ENCODE measurements at regions not wholly inside any gene's neighbourhood (a gene's known extent, or its start where the extent isn't known, plus 50 kb on each side); places are given as distances from the start of the nearest gene placed in this dataset.
"Not testable (repeated sequence)": the region's sequence is repeated elsewhere in the genome, so short reads cannot be mapped to it uniquely, and the experiment has no call there.

GRCh38 chr4:60890743-60891142 is 309.4 kb upstream of the ADGRL3 start:
- no peak for DNase-seq (ENCODE audit: low spot score)

- no peak for DNase-seq (ENCODE audit: low spot score)
Observed at GRCh38 chr4:60891947-60892346, 308.2 kb upstream of the ADGRL3 start.

GRCh38 chr4:60897415-60897814 is 302.7 kb upstream of the ADGRL3 start:
- no peak for DNase-seq (ENCODE audit: low spot score)

DNA sequence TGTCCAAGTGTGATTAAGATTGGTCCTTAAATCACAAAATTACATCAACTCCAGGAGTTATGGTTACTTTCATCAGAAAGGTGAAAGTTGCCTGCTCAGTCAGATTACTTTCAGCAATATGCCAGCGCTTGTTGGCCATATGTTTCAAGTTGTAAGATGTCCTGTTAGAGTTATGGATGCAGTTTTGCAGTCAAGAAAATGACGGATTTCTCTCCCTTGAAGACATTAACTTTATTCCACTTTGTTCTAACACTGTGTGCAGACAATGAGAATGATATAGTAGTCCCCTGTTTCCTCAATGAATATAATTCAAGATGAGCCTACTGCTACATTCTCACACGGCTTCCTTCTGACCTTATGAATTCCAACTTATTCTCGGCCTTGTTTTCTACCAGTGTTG is 295.0 kb upstream of the ADGRL3 start:
- no peak for DNase-seq (ENCODE audit: low spot score)

- no peak for DNase-seq (ENCODE audit: low spot score)
Observed at GRCh38 chr4:60911127-60911526, 289.0 kb upstream of the ADGRL3 start.

GRCh38 chr4:60913002-60913401 is 287.1 kb upstream of the ADGRL3 start:
- no peak for DNase-seq (ENCODE audit: low spot score)

GRCh38 chr4:60913671-60914070 is 286.5 kb upstream of the ADGRL3 start:
- DNase-seq (ENCODE audit: low spot score): no peak

GRCh38 chr4:60921735-60922134 is 278.4 kb upstream of the ADGRL3 start:
- DNase-seq (ENCODE audit: low spot score): not testable (repeated sequence)

DNA sequence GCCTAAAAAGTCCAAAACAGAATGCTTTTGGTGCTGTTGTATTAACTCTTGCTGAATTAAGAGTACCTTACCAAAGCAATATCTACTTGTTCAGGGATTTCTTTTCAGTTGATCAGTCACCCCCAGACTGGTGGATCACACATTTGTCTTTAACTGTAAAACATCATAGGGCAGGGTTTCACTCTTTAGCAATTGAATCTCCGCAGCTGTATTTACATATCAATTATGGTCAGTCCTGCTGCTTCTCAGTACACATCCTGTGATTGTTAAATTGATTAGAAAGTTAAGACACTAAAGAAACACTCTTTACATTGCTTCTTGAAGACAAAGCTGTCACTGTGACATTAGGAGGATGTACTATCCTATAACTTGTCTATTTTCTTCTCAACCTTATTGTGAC is 277.1 kb upstream of the ADGRL3 start:
- DNase-seq (ENCODE audit: low spot score): no peak

DNA sequence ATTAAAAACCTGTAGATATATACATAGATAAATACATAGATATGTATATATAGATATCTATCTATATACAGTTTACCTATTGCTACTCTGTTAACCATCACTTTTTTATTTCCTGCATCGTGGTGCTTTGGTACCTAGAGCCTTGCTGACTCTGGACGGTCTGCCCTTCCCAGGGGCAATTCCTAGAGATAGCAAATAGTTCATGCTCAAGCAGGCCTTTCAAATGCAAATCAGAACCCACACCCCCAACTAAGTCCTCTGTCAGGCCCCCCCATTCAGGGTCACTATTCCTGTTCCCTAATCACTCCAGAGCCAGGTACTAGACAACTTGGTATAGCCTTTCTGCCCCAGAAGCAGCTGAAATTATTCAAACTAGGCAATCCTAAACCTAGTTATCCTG is 273.5 kb upstream of the ADGRL3 start:
- no peak for DNase-seq (ENCODE audit: low spot score)

DNA sequence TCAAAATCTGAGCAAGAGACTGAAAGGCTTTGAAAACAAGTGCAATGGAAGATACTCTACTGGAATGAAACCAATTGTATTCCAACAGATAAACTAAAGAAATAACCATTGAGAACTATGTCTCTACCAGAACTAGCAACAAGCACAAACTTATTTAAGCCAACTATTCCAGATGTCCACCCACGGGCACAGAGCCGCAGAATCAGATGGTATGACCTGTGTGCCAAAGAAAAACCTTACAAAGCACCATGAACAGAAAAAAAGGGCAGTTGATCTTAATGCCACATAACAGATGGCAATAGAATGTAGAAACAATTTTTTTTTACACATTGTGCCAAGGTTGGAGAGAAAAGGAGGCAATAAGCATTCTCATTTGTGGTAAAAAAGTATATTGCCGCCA is 269.3 kb upstream of the ADGRL3 start:
- no peak for DNase-seq (ENCODE audit: low spot score)

DNA sequence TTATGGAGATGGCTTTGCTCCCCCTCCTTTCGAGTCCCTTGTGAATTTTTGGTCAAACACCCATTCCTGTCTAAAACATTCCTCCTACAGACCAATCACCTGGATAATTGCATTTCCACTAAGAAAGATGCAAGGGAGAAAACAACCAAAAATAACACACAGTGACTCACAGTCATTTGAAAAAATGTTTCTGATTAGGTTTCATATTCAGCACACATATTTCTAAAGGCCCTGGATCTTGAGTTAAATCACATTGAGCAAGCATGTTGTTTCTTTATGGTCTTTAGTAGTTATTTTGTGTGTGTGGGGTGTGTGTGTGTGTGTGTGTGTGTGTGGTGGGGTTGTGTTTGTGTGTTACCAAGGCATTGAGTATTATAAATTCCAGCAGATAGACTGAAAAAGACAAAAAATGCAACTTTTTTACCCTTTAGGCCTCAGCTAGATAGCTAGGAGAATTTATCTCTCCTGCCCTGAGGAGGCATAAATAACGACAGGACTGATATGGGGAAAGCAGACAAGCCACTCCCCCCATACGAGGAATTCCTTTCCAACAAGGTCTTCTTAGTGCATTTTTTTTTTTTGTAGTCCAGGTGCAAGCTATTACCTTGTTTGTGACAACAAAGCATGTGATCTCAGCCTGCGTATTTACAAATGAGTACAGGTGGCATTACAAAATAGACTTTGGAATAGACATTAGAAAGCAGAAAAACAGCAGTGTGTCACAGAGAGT is 265.4 kb upstream of the ADGRL3 start:
- no peak for DNase-seq (ENCODE audit: low spot score)

DNA sequence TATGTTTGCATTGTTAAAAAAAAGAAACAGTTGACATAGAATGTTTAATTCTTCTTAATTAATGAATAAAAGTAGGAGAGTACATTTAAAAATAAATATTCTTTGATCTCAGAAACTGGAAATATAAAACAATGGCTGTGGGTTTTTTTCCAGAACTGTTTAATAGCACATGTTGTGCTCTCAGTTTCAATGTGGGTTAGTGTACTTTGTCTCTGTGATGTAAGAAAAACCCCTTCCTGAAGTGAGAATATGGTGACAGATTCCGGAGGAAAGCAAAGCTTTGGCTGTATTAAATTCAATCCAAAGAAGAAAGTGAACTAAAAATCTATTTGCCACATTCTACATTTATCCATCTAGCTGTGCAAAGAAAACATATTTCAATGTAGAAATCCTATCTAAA is 261.9 kb upstream of the ADGRL3 start:
- DNase-seq (ENCODE audit: low spot score): no peak

DNA sequence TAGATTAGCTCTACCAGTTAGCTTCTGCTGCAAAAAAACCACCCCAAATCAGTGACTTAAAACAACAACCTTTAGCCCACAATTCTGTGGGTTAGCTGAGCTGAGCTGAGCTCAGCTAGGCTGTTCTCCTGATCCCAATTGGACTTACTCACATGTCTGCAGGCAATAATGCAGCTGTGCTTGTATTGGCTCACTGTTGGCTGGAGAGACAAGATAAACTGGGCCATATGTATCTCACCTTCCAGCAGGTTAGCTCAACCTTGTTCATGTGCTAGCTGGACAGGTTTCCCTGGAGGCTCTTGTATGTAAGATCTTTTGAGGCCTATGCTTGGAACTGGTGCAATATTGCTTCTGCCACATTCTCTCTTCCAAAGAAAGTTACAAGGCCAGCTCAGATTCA is 261.5 kb upstream of the ADGRL3 start:
- DNase-seq (ENCODE audit: low spot score): no peak

- DNase-seq (ENCODE audit: low spot score): no peak
Observed at GRCh38 chr4:60944060-60944459, 256.1 kb upstream of the ADGRL3 start.

- DNase-seq (ENCODE audit: low spot score): no peak
Observed at GRCh38 chr4:60945641-60946040, 254.5 kb upstream of the ADGRL3 start.

DNA sequence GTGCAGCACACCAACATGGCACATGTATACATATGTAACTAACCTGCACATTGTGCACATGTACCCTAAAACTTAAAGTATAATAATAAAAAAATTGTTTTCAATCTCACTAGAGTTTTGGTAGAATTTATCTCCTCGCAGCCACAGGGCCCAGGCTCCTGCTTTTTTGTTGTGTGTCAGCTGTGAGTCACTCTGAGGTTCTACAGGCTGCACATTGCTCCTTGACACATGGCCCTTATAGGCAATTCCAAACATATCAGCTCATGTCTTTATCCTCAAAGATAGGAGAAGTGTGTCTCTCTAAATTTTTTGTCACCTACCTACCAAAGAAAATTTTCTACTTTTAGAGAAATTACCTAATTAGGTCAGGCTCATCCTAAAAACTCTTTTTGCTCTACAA is 252.1 kb upstream of the ADGRL3 start:
- DNase-seq (ENCODE audit: low spot score): no peak

DNA sequence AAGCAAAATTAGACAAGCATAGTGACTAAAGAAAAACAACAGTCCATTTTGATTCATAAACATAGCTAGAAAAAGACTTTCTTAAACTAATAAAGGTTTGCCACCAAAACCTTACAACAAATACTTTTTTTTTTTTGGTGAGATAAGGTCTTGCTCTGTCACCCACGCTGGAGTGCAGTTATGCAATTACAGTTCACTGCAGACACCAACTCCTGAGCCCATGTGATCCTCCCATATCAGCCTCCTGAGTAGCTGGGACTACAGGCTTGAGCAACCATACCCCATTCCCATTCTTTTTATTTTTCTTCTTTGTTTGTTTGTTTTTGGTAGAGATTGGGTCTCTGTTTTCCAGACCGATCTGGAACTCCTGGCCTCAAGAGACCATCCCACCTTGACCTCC is 247.2 kb upstream of the ADGRL3 start:
- DNase-seq (ENCODE audit: low spot score): no peak

DNA sequence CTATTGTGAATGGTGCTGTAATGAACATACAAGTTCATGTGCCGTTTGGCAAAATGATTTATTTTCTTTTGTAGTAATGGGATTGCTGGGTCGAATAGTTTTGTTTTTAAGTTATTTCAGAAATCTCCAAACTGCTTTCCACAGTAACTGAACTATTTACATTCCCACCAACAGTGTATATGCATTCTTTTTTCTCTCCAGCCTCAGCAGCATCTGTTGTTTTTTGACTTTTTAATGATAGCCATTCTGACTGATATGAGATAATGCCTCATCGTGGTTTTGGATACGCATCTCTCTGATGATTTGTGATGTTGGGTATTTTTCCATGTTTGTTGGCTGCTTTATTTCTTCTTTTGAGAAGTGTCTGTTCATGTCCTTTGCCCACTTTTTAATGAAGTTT is 246.3 kb upstream of the ADGRL3 start:
- DNase-seq (ENCODE audit: low spot score): no peak

DNA sequence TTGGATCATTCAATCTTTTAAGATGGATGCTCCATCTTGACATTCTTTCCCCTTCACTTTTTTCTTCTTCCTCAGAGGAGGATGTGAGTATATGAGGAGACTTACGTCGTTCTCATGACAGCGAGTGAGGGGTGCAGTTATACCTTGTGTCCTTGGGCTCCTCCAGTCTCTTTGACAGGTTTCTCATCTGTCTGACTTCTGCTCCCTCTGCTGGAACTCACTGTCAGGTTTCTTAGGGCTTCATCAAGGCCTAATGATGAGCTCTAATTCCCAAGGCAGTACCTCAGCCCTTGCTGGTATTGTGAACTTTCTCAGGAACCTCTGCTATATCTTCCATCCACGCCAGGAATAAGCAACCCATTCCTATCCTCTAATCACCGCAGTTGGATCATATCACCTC is 237.8 kb upstream of the ADGRL3 start:
- DNase-seq (ENCODE audit: low spot score): no peak

DNA sequence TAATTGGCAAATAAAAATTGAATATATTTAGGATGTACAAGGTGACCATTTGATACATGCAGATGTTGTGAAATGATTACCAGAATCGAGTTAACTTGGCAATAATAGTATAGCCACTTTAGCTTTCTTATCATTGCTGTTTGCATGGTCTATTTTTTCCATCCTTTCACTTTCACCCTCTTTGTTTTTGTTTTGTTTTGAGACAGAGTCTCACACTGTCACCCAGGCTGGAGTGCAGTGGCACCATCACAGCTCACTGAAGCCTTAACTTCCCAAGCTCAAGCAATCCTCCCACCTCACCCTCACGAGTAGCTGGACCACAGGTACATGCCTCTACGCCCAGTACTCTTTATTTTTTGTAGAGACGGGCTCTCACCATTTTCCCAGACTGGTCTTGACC is 218.6 kb upstream of the ADGRL3 start:
- no peak for DNase-seq (ENCODE audit: low spot score)

- no peak for DNase-seq (ENCODE audit: low spot score)
Observed at GRCh38 chr4:60989141-60989540, 211.0 kb upstream of the ADGRL3 start.

DNA sequence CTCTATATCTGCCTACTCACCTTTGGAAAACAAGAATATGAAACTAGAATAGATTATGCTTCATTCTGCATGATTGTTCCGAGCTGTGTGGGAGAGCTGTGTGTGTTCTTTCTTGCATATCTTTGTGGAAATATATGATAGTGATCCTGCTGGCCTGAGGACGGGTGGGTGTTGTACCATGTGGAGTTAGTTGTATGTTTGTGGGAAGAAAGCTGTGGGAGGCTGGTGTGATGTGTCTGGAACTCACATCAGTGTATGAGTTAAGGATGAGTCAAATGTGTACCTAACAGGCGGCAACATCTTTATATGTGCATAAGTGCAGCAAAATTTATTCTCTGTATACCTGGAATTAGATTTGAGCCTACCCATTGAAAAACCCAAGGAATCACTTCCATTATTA is 208.1 kb upstream of the ADGRL3 start:
- DNase-seq (ENCODE audit: low spot score): no peak

DNA sequence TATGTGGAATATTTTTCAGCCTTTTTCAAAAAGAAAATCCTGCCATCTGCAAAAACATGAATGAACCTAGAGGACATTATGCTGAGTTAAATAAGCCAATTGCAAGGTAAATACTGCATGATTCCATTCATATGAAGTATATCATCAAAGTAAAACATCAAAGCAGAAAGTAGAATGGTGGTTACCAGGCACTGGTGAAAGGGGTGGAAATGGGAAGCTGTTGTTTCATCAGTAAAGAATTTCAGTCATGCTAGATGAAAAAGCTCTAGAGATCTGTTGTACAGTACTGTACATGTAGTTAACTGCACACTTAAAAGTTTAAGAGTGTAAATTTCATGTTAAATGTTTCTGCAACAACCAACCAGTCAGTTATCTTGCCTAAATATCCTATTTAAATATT is 196.8 kb upstream of the ADGRL3 start:
- no peak for DNase-seq (ENCODE audit: low spot score)

All from AG08395 (cell line).